GM19025 (cell line): ENCODE measurements at regions not wholly inside any gene's neighbourhood (a gene's known extent, or its start where the extent isn't known, plus 50 kb on each side); places are given as distances from the start of the nearest gene placed in this dataset.
"Not testable (repeated sequence)": the region's sequence is repeated elsewhere in the genome, so short reads cannot be mapped to it uniquely, and the experiment has no call there.

Experiments used
- ATAC-seq: cut with Tn5 transposase; IDR thresholded peaks from one replicate; pipeline ENCODE4 v1.9.1; 2021; ENCODE audit warnings: mild to moderate bottlenecking, low read depth, moderate library complexity; ENCODE audit not compliant: unreplicated experiment

- no peak for ATAC-seq
Observed at GRCh38 chr5:96219580-96220281, 213.3 kb downstream of the PCSK1 start.

GRCh38 chr5:96218653-96219052, 214.4 kb downstream of the PCSK1 start:
- no peak for ATAC-seq

GRCh38 chr5:96214442-96215197, 218.4 kb downstream of the PCSK1 start:
- no peak for ATAC-seq

DNA sequence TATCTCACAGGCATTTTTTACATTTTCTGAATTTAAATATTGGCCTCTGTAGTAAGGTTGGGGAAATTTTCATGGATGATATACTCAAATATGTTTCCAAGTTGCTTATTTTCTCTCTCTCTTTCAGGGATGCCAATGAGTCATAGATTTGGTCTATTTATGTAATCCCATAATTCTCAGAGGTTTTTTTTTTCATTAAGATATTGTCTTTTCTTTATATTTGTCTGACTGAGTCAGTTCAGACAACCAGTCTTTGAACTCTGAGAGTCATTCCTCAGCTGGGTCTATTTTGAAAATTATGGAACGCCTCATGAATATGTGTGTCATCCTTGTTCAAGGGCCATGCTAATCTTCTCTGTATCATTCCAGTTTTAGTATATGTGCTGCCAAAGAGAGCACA, 223.2 kb downstream of the PCSK1 start:
- no peak for ATAC-seq

- no peak for ATAC-seq
Observed at GRCh38 chr5:96207420-96207819, 225.6 kb downstream of the PCSK1 start.

- ATAC-seq = no peak
Observed at GRCh38 chr5:96203761-96204160, 229.3 kb downstream of the PCSK1 start.

DNA sequence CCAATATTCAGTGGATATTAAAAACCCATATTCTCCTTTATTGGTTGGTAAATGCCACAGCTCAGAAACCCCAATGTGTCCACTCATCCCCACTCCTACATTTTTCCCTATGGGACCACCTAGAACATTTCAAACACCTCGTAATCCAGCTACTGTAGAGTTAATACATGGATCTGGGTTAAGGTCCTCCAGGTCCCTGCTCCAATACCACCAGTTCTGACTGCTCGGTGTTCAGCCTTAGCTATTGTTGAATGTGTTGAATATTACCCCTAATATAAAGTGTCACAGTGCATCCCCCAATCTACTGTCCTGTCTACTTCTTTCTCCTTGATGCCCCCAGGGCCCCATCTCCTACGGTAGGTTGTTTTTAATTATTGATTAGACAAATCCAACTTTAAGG, 231.5 kb downstream of the PCSK1 start:
- ATAC-seq = no peak

DNA sequence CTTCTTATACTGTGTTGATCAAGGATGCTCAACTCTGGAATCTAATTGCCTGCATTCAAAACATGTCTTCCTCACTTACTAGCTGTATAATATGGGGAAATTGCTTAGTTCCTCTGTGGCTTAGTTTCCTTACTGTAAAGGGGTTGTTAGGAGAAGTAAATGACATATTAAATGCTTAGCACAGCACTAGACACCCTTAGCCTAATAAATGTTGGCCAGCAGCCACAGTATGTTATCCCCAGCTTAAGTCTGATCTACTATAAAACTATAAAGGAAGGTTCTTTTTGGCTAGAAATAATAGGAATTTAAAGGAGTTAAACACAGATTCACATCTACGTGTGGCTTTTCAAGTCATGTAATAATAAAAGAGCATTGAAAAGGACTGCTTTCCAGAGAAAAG, 232.4 kb downstream of the PCSK1 start:
- ATAC-seq = no peak

DNA sequence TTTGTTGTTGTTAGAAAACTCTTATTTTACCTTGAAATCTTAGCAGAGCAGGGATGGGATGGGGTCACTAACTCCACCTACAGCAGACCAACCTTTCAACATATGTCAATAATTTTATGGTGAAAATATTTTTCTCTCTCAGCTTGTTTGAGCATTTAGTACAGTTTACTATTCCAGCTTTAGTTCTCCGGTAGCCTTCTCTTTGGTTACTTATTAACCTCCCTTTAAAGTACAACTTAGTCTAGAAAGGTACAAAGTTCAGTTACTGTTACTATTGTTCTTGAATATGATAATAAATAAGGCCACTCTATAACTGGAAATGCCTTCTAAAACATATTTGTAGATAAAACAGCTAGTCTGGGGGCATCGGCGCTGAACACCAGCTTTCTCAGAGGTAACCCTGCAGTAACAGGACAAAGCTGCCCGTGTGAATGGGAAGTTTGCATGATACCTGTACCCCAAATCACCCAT, 233.3 kb downstream of the PCSK1 start:
- ATAC-seq = no peak

DNA sequence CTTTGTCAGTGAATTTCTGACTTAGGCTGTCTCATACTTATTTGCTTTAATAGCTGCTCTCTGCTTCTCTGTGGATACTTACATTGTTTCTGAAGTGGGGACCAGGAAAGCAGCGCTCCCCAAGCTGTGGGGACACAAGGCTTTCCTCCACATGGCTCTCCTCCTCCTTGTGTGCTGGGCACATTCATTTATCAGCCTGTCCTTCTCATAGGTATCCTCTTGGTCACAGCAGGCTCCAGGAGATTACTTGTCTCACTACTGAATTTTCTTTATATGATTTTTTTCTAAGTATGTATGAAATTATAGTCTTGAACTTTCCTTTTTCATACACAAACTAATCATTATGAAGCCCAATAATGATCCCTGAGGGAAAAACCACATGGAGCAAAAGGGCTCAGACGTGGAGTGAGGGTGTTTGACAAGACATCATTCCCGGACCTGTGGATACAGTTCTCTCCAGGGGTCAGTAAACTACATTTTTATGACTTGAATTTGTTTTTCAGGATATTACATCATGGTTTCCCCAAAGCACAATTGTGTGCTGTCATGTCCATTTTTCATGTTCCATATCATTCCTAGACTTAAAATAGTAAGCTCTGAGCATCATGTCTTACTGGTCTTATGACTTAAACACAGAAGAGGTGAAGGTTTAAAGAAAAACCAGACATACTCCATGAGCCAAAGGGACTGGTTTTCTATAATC, 234.5 kb downstream of the PCSK1 start:
- no peak for ATAC-seq

GRCh38 chr5:96197767-96198166, 235.3 kb downstream of the PCSK1 start:
- ATAC-seq = not testable (repeated sequence)

DNA sequence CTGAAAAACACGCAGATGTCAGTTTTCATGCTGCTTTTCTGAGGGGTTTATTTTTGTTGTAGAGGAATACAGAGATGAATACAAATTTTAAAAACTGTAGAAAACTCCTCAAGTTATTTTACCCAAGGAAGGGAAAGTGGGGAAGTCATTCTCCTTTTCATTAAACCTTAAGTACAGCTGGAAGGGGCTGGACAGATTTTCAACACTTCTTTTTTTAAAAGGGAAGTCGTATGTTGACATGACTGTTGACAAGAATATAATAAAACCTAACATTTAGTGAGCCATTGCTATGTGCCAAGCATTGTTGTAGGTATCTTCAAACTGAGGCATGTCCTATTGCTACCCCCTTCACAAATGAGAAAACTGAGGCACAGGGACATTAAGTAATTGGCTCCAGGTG, 235.7 kb upstream of the ELL2 start:
- ATAC-seq = no peak

DNA sequence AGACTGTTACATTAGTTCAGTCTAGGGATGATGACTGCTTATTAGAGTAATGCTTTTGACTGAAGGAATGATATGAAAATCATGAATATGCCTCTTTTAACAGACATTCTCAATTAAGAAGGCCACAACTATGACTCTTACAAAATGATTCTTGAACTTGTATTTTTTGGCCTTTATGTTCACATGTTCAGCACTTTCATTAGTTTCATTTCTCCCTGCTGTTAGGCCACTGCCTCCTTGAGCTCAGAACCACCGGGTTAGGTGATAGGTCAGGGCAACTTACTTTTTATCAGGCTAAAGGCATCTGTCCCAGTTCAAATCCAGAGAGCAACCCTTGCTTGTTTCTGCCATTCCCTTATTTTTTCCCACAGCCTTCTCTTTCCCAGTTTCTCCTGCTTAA, 235.2 kb upstream of the ELL2 start:
- ATAC-seq = no peak

DNA sequence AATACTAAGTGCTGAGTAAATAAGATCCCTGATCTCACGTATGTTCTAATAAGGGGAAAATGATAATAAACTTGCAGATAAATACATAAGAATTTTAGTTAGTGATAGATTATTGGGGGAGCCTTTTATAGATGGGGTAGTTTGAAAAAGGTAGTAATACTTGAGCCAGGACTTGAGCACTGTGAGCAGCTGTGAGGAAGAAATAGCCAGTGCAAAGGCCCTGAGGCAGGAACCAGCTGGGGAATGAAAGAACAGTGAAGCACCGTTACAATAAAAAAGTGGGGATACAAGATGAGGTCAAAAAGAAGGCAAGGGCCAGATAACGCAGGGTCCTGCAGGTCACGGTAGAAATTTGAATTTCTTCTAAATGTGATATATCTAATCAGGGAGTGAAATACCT, 234.8 kb upstream of the ELL2 start:
- ATAC-seq = no peak

GRCh38 chr5:96195123-96195522, 233.5 kb upstream of the ELL2 start:
- no peak for ATAC-seq

DNA sequence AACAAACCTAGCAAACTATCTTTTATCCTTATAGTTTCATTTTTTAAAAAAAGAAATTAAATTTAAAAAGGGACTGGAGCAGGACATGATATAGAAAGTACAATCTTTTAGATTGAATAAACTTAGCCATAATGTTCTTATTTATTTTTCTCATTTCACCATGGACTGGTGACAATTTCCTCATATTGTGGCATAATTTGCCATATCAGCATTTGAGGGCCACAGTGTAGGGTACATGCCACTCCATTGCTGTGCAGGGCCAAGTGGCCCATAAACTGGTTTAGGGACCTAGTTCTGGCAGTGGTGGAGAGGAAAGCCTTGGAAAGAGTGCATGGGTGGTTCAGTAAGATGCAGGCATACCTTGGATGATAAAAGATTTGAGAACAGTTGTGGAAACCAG, 232.9 kb upstream of the ELL2 start:
- no peak for ATAC-seq

DNA sequence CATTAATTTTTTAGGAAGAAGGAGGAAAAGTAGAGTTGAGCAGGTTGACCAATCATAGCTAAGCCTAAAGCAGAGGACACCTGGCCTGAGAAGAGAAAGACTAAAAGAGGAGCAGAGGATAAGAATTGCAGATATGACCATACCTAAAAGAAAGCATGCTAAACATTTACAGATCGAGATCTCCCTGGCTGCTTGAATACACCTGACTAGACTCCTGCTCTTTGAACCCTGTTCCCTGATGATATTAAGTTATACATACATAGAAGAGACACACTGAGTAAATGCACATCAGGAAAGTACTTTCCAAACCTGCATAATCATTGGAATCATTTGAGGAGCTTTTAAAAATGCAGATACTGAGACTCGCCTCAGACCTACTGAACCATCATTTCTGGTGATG, 232.3 kb upstream of the ELL2 start:
- no peak for ATAC-seq

DNA sequence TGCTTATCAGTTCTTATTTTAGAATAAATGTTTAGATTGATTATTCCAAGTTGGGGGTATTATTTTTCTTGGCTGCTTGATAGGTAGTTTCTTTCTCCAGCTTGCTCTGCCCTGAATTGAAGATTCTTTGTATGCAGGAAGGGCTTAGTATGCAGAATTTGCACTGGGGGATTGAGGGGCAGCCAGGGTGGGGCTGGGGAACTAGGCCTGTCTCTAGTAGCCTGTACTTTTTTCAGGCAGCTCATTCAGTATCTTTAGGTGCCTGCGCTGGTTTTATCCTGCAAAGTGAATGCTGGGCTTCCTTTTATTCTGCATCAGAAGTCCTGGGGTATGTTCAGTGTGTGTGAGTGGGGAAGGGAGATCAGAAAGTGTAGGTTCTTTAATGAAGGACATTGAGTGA, 228.3 kb upstream of the ELL2 start:
- no peak for ATAC-seq

- ATAC-seq = no peak
Observed at GRCh38 chr5:96189028-96189826, 227.6 kb upstream of the ELL2 start.

DNA sequence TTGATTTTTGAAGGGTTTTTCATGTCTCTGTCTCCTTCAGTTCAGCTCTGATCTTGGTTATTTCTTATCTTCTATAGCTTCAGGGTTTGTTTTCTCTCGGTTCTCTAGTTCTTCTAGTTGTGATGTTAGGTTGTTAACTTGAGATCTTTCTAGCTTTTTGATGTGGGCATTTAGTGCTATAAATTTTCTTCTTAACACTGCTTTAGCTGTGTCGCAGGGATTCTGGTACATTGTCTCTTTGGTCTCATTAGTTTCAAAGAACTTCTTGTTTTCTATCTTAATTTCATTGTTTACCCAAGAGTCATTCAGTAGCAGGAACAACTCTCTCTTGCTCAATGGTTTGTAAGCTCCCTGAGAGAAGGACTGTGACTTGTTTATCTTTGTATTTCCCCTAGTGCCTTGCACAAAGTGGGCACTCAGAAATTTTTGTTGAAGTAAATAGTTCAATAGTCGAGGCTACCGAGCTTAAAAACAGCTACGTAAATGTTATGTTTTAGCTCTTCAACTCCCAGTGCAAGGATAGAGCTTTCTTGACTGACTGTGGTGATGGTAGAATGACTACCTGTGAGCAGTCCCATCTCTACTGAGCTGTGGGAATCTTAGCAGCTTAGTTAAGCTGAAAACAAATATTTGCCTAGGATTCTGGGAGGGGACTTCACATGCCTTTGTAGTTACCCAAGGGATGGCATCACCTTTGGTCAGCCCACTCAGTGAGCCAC, 225.8 kb upstream of the ELL2 start:
- no peak for ATAC-seq
